K562 (cell line): ENCODE measurements at regions not wholly inside any gene's neighbourhood (a gene's known extent, or its start where the extent isn't known, plus 50 kb on each side); places are given as distances from the start of the nearest gene placed in this dataset.
A peak's percentile ranks its signal among the peaks of the same experiment; 100 is the strongest.

Source experiments
- C11orf30 ChIP-seq: fragments of 450-650 bp; IDR thresholded peaks from 2 replicates; pipeline ENCODE4 v1.6.1; 2016; ENCODE audit warnings: low read depth, mild to moderate bottlenecking
- CHD2 ChIP-seq: IDR thresholded peaks from 2 replicates; pipeline ENCODE4 v1.6.1; 2011; ENCODE audit warnings: low read depth, low read length
- CREB3 ChIP-seq: fragments of 450-650 bp; conservative IDR thresholded peaks from 2 replicates; pipeline ENCODE4 v1.6.1; 2016; ENCODE audit warnings: missing genetic modification characterization, low read depth, mild to moderate bottlenecking, missing compliant biosample characterization, moderate library complexity
- CREM ChIP-seq: IDR thresholded peaks from 2 replicates; pipeline ENCODE4 v1.6.1; 2014; ENCODE audit warnings: antibody characterized with exemption, low read depth
- E2F3 ChIP-seq: fragments of 250-450 bp; sonication (Bioruptor Pico); IDR thresholded peaks from 2 replicates; pipeline ENCODE4 v1.4.0; 2020; ENCODE audit warnings: mild to moderate bottlenecking
- E2F6 ChIP-seq, 2 experiments: IDR thresholded peaks; 2 replicates each; pipeline ENCODE4 v1.6.1; 2011; ENCODE audit warnings: borderline replicate concordance in 1 of 2, control low read depth in 1 of 2, low read depth in 1 of 2, low read length in 1 of 2, mild to moderate bottlenecking in 1 of 2, mixed read lengths in 1 of 2, moderate library complexity in 1 of 2; ENCODE audit not compliant: insufficient read depth in 1 of 2, insufficient read length in 1 of 2, poor library complexity in 1 of 2, severe bottlenecking in 1 of 2; ENCODE audit errors: extremely low read depth in 1 of 2
- FOXK1 ChIP-seq: sonication (generic); formaldehyde crosslinking; IDR thresholded peaks from 2 replicates; pipeline ENCODE4 v1.8.0; 2022; ENCODE audit warnings: missing genetic modification reagents, mild to moderate bottlenecking, borderline replicate concordance
- HNRNPL ChIP-seq: fragments of 200-400 bp; formaldehyde crosslinking; IDR thresholded peaks from 2 replicates; pipeline ENCODE4 v1.6.1; 2017; ENCODE audit warnings: low read depth, mild to moderate bottlenecking, low read length
- KLF6 ChIP-seq: fragments of 250-450 bp; sonication (Bioruptor Pico); IDR thresholded peaks from 2 replicates; pipeline ENCODE4 v1.4.0; 2020; ENCODE audit warnings: mild to moderate bottlenecking, moderate library complexity, borderline replicate concordance
- LCOR ChIP-seq: sonication (generic); formaldehyde crosslinking; IDR thresholded peaks from 2 replicates; pipeline ENCODE4 v1.8.0; 2022; ENCODE audit warnings: mild to moderate bottlenecking, missing genetic modification reagents
- MAFF ChIP-seq: IDR thresholded peaks from 2 replicates; pipeline ENCODE4 v1.6.1; 2012; ENCODE audit warnings: low read length, improper control_type of control experiment
- MAZ ChIP-seq, 2 experiments: fragments of 450-650 bp in 1 of 2; sonication (generic) in 1 of 2; formaldehyde crosslinking; IDR thresholded peaks in 1 of 2; conservative IDR thresholded peaks in 1 of 2; 2 replicates each; pipeline versions ENCODE4 v1.4.0 to v1.5.0; 2020; ENCODE audit warnings: mild to moderate bottlenecking in 1 of 2, missing genetic modification reagents in 1 of 2
- MED1 ChIP-seq: sonication (generic); formaldehyde crosslinking; IDR thresholded peaks from 2 replicates; pipeline ENCODE4 v1.8.1; 2023; ENCODE audit warnings: missing genetic modification reagents, borderline replicate concordance
- NCOA1 ChIP-seq: fragments of 450-650 bp; IDR thresholded peaks from 2 replicates; pipeline ENCODE4 v1.6.1; 2016; ENCODE audit warnings: low read depth
- NFATC3 ChIP-seq: fragments of 450-650 bp; IDR thresholded peaks from 2 replicates; pipeline ENCODE4 v1.6.1; 2017; ENCODE audit warnings: mild to moderate bottlenecking
- NONO ChIP-seq, 2 experiments: fragments of 200-400 bp in 1 of 2; fragments of 450-650 bp in 1 of 2; formaldehyde crosslinking in 1 of 2; IDR thresholded peaks; 2 replicates each; pipeline ENCODE4 v1.6.1; 2017; ENCODE audit warnings: low read depth in 2 of 2, mild to moderate bottlenecking in 2 of 2, moderate library complexity in 2 of 2, low read length in 1 of 2
- SIN3A ChIP-seq, 2 experiments: fragments of 150-350 bp in 1 of 2; IDR thresholded peaks; 2 replicates each; pipeline ENCODE4 v1.6.1; 2011 to 2016; ENCODE audit warnings: borderline replicate concordance in 2 of 2, low read depth in 2 of 2, low read length in 2 of 2, mild to moderate bottlenecking in 2 of 2, moderate library complexity in 2 of 2; ENCODE audit not compliant: control insufficient read depth in 1 of 2
- SMAD1 ChIP-seq: fragments of 150-350 bp; IDR thresholded peaks from 2 replicates; pipeline ENCODE4 v1.6.1; 2014; ENCODE audit warnings: low read length, low read depth; ENCODE audit not compliant: partially characterized antibody
- SP1 ChIP-seq: sonication (generic); formaldehyde crosslinking; IDR thresholded peaks from 2 replicates; pipeline ENCODE4 v1.8.1; 2022; ENCODE audit warnings: mild to moderate bottlenecking, missing genetic modification reagents
- TFAP4 ChIP-seq: sonication (generic); formaldehyde crosslinking; IDR thresholded peaks from 2 replicates; pipeline ENCODE4 v1.8.0; 2022; ENCODE audit warnings: missing genetic modification reagents, mild to moderate bottlenecking, moderate library complexity, borderline replicate concordance
- ZBTB17 ChIP-seq: fragments of 450-650 bp; formaldehyde crosslinking; IDR thresholded peaks from 2 replicates; pipeline ENCODE4 v1.4.0; 2020; ENCODE audit warnings: mild to moderate bottlenecking
- ZBTB7A ChIP-seq: IDR thresholded peaks from 2 replicates; pipeline ENCODE4 v1.6.1; 2011; ENCODE audit warnings: low read depth, mild to moderate bottlenecking, low read length, moderate library complexity, borderline replicate concordance; ENCODE audit not compliant: control insufficient read depth
- ZNF224 ChIP-seq: sonication (generic); formaldehyde crosslinking; IDR thresholded peaks from 2 replicates; pipeline ENCODE4 v1.8.0; 2022; ENCODE audit warnings: mild to moderate bottlenecking, missing genetic modification reagents
- ZNF707 ChIP-seq: fragments of 250-450 bp; sonication (Bioruptor Pico); conservative IDR thresholded peaks from 2 replicates; pipeline ENCODE4 v1.8.0; 2022; ENCODE audit warnings: inconsistent platforms, mild to moderate bottlenecking, moderate library complexity

GRCh38 chr6:27830600-27831433 is 81.4 kb downstream of the OR2B2 start (continued):
- TF ChIP-seq ZNF224 (CRISPR knock-in tag) (peak; percentile 43; the same call in 1 of the 2 replicates), MED1 (CRISPR knock-in tag) (peak; percentile 94), NONO (IDR thresholded peaks at IDR 0.05; ENCODE audit: low read depth in 2 of 2, low read length in 1 of 2) (0 out of 4 replicates have a peak, but pooled peaks of 1 of the 2 experiments have one; percentile 8), E2F3 (CRISPR knock-in tag) (0 out of 2 replicates have a peak, but pooled peaks have one; percentile 59), FOXK1 (CRISPR knock-in tag) (0 out of 2 replicates have a peak, but pooled peaks have one; percentile 42), SIN3A (IDR thresholded peaks at IDR 0.05; ENCODE audit: borderline replicate concordance in 2 of 2, control insufficient read depth in 1 of 2, low read depth in 2 of 2, low read length in 2 of 2) (peak; percentile 60 to 81; a peak in 2 of 4 replicates), C11orf30 (peak; percentile 71), MAFF (peak; percentile 39; the same call in 1 of the 2 replicates), KLF6 (CRISPR knock-in tag) (0 out of 2 replicates have a peak, but pooled peaks have one; percentile 9), CREM (peak; percentile 9; the same call in 1 of the 2 replicates), ZNF707 (CRISPR knock-in tag) (0 out of 2 replicates have a peak, but pooled peaks have one; percentile 14), HNRNPL (peak; percentile 74), SP1 (CRISPR knock-in tag) (peak; percentile 76), E2F6 (IDR thresholded peaks at IDR 0.05; ENCODE audit: borderline replicate concordance in 1 of 2, extremely low read depth in 1 of 2, insufficient read depth in 1 of 2, insufficient read length in 1 of 2, low read depth in 1 of 2, low read length in 1 of 2, poor library complexity in 1 of 2, severe bottlenecking in 1 of 2) (peak in 1 of 2 experiments; percentile 17), SMAD1 (peak; percentile 56), NCOA1 (0 out of 2 replicates have a peak, but pooled peaks have one; percentile 16), MAZ (CRISPR knock-in tag; conservative IDR thresholded peaks at IDR 0.05 in 1 of 2, IDR thresholded peaks at IDR 0.05 in 1 of 2) (peak in 1 of 2 experiments; percentile 56; a peak in 1 of 4 replicates), NFATC3 (0 out of 2 replicates have a peak, but pooled peaks have one; percentile 16), LCOR (peak; percentile 72; the same call in 1 of the 2 replicates), ZBTB7A (0 out of 2 replicates have a peak, but pooled peaks have one; percentile 42), ZBTB17 (CRISPR knock-in tag) (peak; percentile 51; the same call in 1 of the 2 replicates), CHD2 (peak; percentile 63), CREB3 (0 out of 2 replicates have a peak, but pooled peaks have one; percentile 13), TFAP4 (CRISPR knock-in tag) (0 out of 2 replicates have a peak, but pooled peaks have one; percentile 40)
